Stomach (tissue), 8 donors: ENCODE measurements at regions not wholly inside any gene's neighbourhood (a gene's known extent, or its start where the extent isn't known, plus 50 kb on each side); places are given as distances from the start of the nearest gene placed in this dataset.

ENCODE experiments used
- DNase-seq, 2 donors: peaks; one replicate each; pipeline versions ENCODE4 v3.0.0 to v3.0.0-alpha.2; 2013 to 2019
- H3K27ac ChIP-seq, 5 donors: fragments of 200-600 bp in 4 of 5; sonication (generic) in 4 of 5; one replicate each; pipeline ENCODE4 v1.5.1; 2013 to 2019; ENCODE audit warnings: mild to moderate bottlenecking in 1 of 5, moderate library complexity in 1 of 5
- H3K27me3 ChIP-seq, 3 donors: fragments of 200-600 bp; sonication (generic); one replicate each; pipeline ENCODE4 v1.5.1; 2017 to 2019; ENCODE audit warnings: mixed run types in 1 of 3
- H3K36me3 ChIP-seq, 4 donors: fragments of 200-600 bp; sonication (generic); 1 replicate in 3 of 4; 2 replicates in 1 of 4; pipeline ENCODE4 v1.5.1; 2016 to 2019
- H3K4me1 ChIP-seq, 4 donors: fragments of 200-600 bp; sonication (generic); one replicate each; pipeline ENCODE4 v1.5.1; 2016 to 2019
- H3K4me3 ChIP-seq, 4 donors: fragments of 200-600 bp; sonication (generic) in 3 of 4; one replicate each; pipeline ENCODE4 v1.5.1; 2016 to 2019; ENCODE audit warnings: mild to moderate bottlenecking in 1 of 4
- H3K9me3 ChIP-seq, 4 donors: fragments of 200-600 bp; sonication (generic); one replicate each; pipeline ENCODE4 v1.5.1; 2016 to 2019
- CTCF ChIP-seq, 7 experiments: fragments of 450-650 bp in 4 of 7; fragments of 200-600 bp in 3 of 7; sonication (generic) in 3 of 7; IDR thresholded peaks; one replicate each; pipeline ENCODE4 v1.5.1; 2016 to 2019; ENCODE audit warnings: antibody characterized with exemption in 7 of 7, control low read depth in 2 of 7, mild to moderate bottlenecking in 1 of 7
- EP300 ChIP-seq: sonication (generic); formaldehyde crosslinking; IDR thresholded peaks from one replicate; pipeline ENCODE4 v1.6.1; 2017; ENCODE audit warnings: antibody characterized with exemption
- POLR2A ChIP-seq, 4 donors: fragments of 450-650 bp; IDR thresholded peaks; one replicate each; pipeline ENCODE4 v1.6.1; 2016; ENCODE audit warnings: antibody characterized with exemption in 4 of 4, control low read depth in 2 of 4, mild to moderate bottlenecking in 1 of 4, moderate library complexity in 1 of 4
- POLR2AphosphoS5 ChIP-seq, 3 donors: sonication (generic); formaldehyde crosslinking; IDR thresholded peaks; one replicate each; pipeline ENCODE4 v1.6.1; 2016; ENCODE audit warnings: antibody characterized with exemption in 3 of 3
- WGBS, 5 donors: extraction: QIAGEN DNeasy Blood & Tissue Kit in 3 of 5; methylation state at CpG; one replicate each; pipeline versions ENCODE4 v1.1.5 to v1.1.7; 2013 to 2018; 5-methylcytosine and 5-hydroxymethylcytosine counted together
- intact Hi-C: fragments of 100-400 bp; cut with DNase I; formaldehyde crosslinking; loops from one replicate; pipeline ENCODE4 v1.15.1; 2023; ENCODE audit warnings: low total_unique reads
- donor health status: healthy with polysubstance abuse.
- donor health status: Bipolar disorder and iron deficiency.
- donor health status: healthy.

- no peaks in the 10 kb centered on the region for H3K27me3 ChIP-seq
- no peak overlapping the region for H3K4me3 ChIP-seq
- H3K9me3 ChIP-seq, result peaks cover 0 to 7% (median 3%) of the 10 kb centered on the region in 4 donors
- no peaks in the 10 kb centered on the region for H3K4me1 ChIP-seq
- H3K27ac ChIP-seq, result no peak overlapping the region
- WGBS, 5 donors, result 0 to 27% (median 0%) methylated on average over 1 of the region's 1 CpG
- H3K36me3 ChIP-seq, result no peaks in the 10 kb centered on the region
- no peak for DNase-seq
- intact Hi-C loops, result no loop called here
- TF ChIP-seq EP300 (no peak), CTCF (IDR thresholded peaks at IDR 0.05) (no peak), POLR2A (IDR thresholded peaks at IDR 0.05) (no peak), POLR2AphosphoS5 (IDR thresholded peaks at IDR 0.05) (no peak)
These were observed 966.8 kb downstream of the SLITRK5 start for GRCh38 chr13:88637935-88638334.

GRCh38 chr13:88643233-88643632 lies 972.1 kb downstream of the SLITRK5 start:
- Histone ChIP-seq H3K27ac (no peak overlapping the region), H3K27me3 (no peaks in the 10 kb centered on the region), H3K9me3 (peaks cover 0 to 34% (median 21%) of the 10 kb centered on the region in 4 donors), H3K36me3 (no peaks in the 10 kb centered on the region), H3K4me1 (no peaks in the 10 kb centered on the region), H3K4me3 (no peak overlapping the region)
- 83 to 100% (median 85%) methylated on average over 2 of the region's 2 CpGs for WGBS, 5 donors
- no peak for DNase-seq
- TF ChIP-seq POLR2A (IDR thresholded peaks at IDR 0.05), result no peak
- TF ChIP-seq POLR2AphosphoS5 (IDR thresholded peaks at IDR 0.05), result no peak
- no peak for TF ChIP-seq CTCF (IDR thresholded peaks at IDR 0.05)
- no peak for TF ChIP-seq EP300
- intact Hi-C loops, result no loop called here

- DNase-seq, result no peak
- TF ChIP-seq POLR2AphosphoS5 (IDR thresholded peaks at IDR 0.05) (no peak), POLR2A (IDR thresholded peaks at IDR 0.05) (no peak), EP300 (no peak), CTCF (IDR thresholded peaks at IDR 0.05) (no peak)
- H3K36me3 ChIP-seq, result no peaks in the 10 kb centered on the region
- intact Hi-C loops, result no loop called here
- no peak overlapping the region for H3K4me3 ChIP-seq
- no peak overlapping the region for H3K27ac ChIP-seq
- H3K4me1 ChIP-seq, result no peaks in the 10 kb centered on the region
- 35 to 53% (median 42%) methylated on average over 2 of the region's 2 CpGs for WGBS, 5 donors
- peaks cover 0 to 21% (median 10%) of the 10 kb centered on the region in 4 donors for H3K9me3 ChIP-seq
- H3K27me3 ChIP-seq, result no peaks in the 10 kb centered on the region
These were observed 977.6 kb downstream of the SLITRK5 start for GRCh38 chr13:88648598-88649373.

GRCh38 chr13:88649855-88650254 lies 978.7 kb downstream of the SLITRK5 start:
- intact Hi-C loops, result no loop called here
- peaks cover 0 to 12% (median 4%) of the 10 kb centered on the region in 4 donors for H3K9me3 ChIP-seq
- H3K27ac ChIP-seq, result no peak overlapping the region
- TF ChIP-seq CTCF (IDR thresholded peaks at IDR 0.05), result no peak
- TF ChIP-seq EP300, result no peak
- no peak for TF ChIP-seq POLR2A (IDR thresholded peaks at IDR 0.05)
- no peak for TF ChIP-seq POLR2AphosphoS5 (IDR thresholded peaks at IDR 0.05)
- H3K27me3 ChIP-seq, result no peaks in the 10 kb centered on the region
- H3K36me3 ChIP-seq, result no peaks in the 10 kb centered on the region
- 79 to 86% (median 84%) methylated on average over 4 of the region's 4 CpGs for WGBS, 5 donors
- no peaks in the 10 kb centered on the region for H3K4me1 ChIP-seq
- DNase-seq, result no peak
- H3K4me3 ChIP-seq, result no peak overlapping the region
